Superior temporal gyrus (tissue), 1 donor: ENCODE measurements at regions not wholly inside any gene's neighbourhood (a gene's known extent, or its start where the extent isn't known, plus 50 kb on each side); places are given as distances from the start of the nearest gene placed in this dataset.

Experiments used
- DNase-seq: peaks from one replicate; pipeline ENCODE4 v3.0.0-alpha.2; 2016; ENCODE audit errors: extremely low spot score

GRCh38 chr6:43983191-43983590, 144.1 kb downstream of the MRPL14 start:
- DNase-seq: no peak

GRCh38 chr6:43982084-43982625, 145.1 kb downstream of the MRPL14 start:
- no peak for DNase-seq

GRCh38 chr6:43981363-43981990, 145.8 kb downstream of the MRPL14 start:
- DNase-seq: no peak

- DNase-seq: no peak
Observed at GRCh38 chr6:43980004-43980795, 147.1 kb downstream of the MRPL14 start.

GRCh38 chr6:43979525-43979924, 147.7 kb downstream of the MRPL14 start:
- no peak for DNase-seq

GRCh38 chr6:43978473-43979346, 148.5 kb downstream of the MRPL14 start:
- DNase-seq: no peak

GRCh38 chr6:43977404-43978111, 149.7 kb downstream of the MRPL14 start:
- DNase-seq: no peak

GRCh38 chr6:43976706-43977403, 150.4 kb downstream of the MRPL14 start:
- DNase-seq: no peak

- DNase-seq: no peak
Observed at GRCh38 chr6:43974643-43975230, 152.5 kb downstream of the MRPL14 start.

GRCh38 chr6:43973357-43973756, 153.9 kb downstream of the MRPL14 start:
- no peak for DNase-seq

- peak; percentile 71 for DNase-seq
Observed at GRCh38 chr6:43972913-43973300, 154.3 kb downstream of the MRPL14 start.

- no peak for DNase-seq
Observed at GRCh38 chr6:43972179-43972912, 154.9 kb downstream of the MRPL14 start.

GRCh38 chr6:43971776-43972126, 155.5 kb downstream of the MRPL14 start:
- DNase-seq: no peak

GRCh38 chr6:43970913-43971775, 156.1 kb downstream of the MRPL14 start:
- no peak for DNase-seq

GRCh38 chr6:43970068-43970912, 157.0 kb downstream of the MRPL14 start:
- DNase-seq: no peak

GRCh38 chr6:43969158-43969981, 157.9 kb downstream of the MRPL14 start:
- DNase-seq: no peak
